ENCODE measurements at regions not wholly inside any gene's neighbourhood (a gene's known extent, or its start where the extent isn't known, plus 50 kb on each side); places are given as distances from the start of the nearest gene placed in this dataset.

GRCh38 chr4:177052211-177052934 is 257.3 kb upstream of the NEIL3 start:
- no peak for DNase-seq

GRCh38 chr4:177057186-177057585 is 252.5 kb upstream of the NEIL3 start:
- DNase-seq: no peak

GRCh38 chr4:177064116-177064515 is 245.6 kb upstream of the NEIL3 start:
- DNase-seq: no peak

DNA sequence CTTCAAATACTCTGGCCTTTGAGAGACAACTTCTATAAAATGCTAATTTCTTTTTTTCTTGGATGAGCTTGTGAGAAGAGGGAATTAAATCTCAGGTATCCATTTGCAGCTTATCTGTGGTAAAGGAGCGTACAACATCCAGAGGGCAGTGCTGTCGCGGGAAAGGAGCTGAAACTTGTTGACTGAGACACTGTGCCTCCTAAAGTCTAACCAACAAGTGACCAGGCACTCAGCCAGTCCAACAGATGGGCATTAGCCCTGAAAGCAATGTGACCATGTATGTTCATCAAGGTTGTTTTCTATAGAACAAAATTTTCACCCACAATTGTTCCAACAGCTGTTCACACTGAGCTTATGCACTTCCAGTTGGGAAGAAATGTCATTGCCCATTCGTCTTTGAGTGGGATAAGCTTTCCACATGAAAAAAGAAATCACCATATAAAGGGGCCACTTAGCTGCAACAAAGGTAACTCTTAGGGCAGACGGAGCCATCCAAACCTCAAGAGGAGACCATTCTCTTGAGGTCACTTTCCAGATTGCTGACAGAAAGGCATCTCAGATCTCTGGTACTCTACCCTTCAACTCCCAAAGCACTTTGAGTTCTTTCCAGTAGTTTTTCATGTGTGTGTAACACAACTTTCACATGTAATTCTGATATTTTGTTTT is 244.8 kb upstream of the NEIL3 start:
- DNase-seq: no peak

- DNase-seq: no peak
Observed at GRCh38 chr4:177066746-177067145, 242.9 kb upstream of the NEIL3 start.

DNA sequence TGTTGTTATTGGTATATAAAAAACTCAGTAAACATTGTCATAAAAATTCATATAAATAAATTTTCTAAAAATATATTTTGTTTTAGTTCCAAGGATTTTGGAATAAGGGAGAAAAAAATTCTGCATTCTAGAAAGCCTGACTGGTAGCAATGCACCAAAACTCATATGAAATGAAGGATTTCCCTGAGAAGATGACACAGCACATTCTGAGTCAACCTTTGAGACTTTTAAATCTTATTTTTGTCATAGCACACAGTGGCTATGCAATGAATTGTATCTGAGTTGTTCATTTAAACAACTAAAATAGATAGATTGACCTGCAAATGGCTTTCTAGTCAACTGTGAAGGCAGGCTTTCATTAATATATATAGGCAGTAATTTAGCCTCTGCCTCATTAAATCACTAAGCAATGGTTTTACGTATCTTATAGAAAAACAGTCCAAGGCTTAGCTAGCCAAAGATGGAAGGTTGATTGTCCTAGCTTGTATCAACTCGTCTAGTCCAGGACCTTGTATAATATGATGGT is 239.1 kb upstream of the NEIL3 start:
- DNase-seq: no peak

GRCh38 chr4:177077095-177077971 is 232.3 kb upstream of the NEIL3 start:
- DNase-seq: no peak

DNA sequence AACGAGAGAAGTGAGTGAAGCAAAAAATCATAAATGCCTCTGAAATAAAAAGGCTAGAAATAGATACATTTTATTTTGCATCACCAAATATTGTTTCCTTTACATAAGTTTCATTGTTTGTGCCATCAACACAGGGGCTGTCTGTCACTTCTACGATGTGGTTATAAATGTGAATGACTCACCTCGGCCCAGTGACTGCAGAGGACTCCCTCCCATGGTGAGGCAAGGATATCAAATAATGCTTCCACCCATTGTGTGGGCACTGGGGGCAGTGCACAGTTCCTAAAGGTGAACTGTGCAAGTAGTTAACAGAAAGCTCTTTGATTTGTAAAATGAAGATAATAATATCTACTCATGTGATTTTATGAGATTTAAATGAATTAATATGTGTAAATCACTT is 230.3 kb upstream of the NEIL3 start:
- DNase-seq: no peak

- no peak for DNase-seq
Observed at GRCh38 chr4:177080388-177080787, 229.3 kb upstream of the NEIL3 start.

DNA sequence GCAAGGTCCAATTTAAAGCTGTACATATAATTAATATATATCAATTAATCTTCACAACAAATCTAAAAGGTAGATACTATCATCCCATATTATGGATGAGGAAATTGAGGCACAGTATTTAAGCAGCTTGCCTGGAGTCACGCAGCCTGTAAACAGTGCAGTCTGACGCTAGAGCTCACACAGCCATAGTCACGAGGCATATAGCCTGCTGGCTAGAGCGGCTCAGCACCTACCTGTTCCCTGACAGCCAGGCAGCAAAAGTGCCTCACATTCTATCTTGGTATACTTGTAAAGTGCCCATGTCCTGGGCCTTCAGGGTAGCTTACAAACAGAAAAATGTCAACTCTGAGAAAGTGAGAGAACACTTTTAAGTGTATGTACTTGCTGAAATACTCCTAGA is 222.6 kb upstream of the NEIL3 start:
- DNase-seq: no peak

DNA sequence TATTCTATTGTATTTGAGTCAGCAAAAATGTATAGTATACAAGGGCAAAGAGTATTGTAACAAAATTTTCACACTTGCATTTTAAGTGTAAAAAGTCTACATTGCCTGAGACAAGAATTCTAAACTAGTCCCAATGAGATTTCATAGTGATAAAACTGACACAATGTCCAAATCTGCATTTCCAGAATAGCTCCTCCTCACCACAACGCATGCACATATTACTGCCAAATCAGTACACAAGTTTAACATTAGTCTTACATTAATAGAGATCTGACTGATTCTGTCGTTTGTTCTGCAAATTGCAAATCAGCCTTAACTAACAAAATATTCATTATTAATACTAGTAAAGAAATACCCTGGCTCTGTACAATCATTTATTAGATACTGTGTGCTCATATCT is 222.2 kb upstream of the NEIL3 start:
- DNase-seq: no peak

- DNase-seq: no peak
Observed at GRCh38 chr4:177091515-177091914, 218.2 kb upstream of the NEIL3 start.

GRCh38 chr4:177092807-177093206 is 216.9 kb upstream of the NEIL3 start:
- no peak for DNase-seq

GRCh38 chr4:177093964-177094363 is 215.7 kb upstream of the NEIL3 start:
- DNase-seq: no peak

DNA sequence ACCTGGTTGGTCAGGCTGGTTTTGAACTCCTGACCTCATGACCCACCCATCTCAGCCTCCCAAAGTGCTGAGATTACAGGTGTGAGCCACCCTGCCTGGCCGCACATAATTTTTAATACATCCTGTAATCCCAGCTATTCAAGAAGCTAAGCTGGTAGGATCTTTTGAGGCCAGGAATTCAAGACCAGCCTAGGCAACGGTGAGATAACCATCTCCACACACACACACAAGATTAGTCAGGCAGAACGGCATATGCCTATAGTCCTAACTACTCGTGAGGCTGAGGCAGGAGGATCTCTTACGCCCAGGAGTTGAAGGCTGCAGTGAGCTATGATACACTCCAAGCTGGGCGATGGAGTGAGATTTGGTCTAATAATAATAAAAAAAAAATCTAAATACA is 212.4 kb upstream of the NEIL3 start:
- DNase-seq: no peak

DNA sequence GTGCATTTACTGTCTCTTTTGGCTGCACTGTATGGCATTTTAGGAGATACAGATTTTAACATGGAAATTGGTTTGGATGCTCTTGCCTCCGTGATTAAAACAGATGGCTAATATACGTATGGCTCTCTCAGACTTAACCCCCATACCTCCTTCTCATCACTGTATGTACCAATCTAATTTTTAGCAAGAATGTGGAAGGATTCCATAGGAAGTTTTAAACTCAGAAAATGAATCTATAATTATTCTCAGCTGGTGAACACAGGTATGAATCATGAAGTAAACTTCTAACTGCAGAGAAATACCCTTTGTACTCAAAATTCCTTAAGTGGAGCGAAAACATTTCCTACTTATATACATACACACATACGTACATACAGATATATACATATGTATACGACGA is 210.5 kb upstream of the NEIL3 start:
- DNase-seq: no peak

DNA sequence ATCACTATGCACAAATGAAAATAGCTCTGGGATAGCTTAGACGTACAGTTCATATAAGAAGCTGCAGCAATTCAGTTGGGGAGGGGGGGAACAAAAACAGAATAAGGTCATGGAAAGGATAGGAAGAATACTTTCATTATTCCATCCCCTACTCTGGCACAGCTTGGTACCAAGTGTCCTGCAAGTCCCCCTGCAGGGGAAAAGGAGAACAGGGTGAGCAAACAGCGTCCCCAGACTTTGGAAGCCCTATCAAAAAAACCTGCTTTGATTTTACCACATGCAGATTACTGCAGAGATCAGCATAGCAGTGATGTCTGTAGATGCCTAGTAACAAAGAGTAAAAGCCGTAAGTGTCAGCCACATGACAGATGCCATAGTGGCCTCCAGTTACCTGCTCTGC is 209.4 kb upstream of the NEIL3 start:
- no peak for DNase-seq

DNA sequence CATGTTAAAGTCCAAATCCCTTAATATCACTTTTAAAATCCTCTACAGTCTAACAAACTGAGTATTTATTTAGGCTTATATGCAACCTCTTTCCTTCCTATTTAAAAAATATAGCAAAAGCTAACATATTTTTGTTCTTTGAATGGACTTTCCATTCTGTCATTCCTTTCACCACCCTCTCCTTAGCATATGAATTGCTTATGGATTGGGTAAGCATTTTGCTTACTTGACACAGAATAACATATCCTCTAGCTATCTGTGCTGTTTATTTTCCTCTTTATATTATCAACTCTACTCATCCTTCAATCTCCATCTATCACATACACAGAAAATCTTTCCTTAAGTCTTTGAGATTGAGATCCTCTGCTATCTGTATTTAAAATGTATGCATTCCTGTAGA is 206.1 kb upstream of the NEIL3 start:
- no peak for DNase-seq

DNA sequence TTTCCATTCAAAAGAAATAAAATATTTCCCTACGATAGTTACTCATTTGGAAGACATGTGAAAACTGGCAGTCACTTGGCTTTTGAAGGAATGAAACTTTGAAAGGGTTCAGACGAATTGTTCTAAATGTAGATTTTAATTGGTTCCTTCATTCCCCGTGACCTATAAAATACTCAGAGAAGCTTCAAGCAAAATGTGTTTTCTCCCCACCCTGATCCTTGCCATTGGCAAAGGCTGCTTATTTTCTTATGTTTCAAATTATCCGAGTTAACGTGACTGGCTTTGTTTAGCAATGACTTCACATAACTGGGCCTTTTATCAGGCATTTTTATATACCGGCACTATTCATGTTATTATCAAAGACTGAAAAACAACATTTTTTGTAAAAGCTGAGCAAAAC is 204.1 kb upstream of the NEIL3 start:
- no peak for DNase-seq

GRCh38 chr4:177107288-177107921 is 202.3 kb upstream of the NEIL3 start:
- no peak for DNase-seq

GRCh38 chr4:177108708-177109107 is 201.0 kb upstream of the NEIL3 start:
- DNase-seq: no peak

DNA sequence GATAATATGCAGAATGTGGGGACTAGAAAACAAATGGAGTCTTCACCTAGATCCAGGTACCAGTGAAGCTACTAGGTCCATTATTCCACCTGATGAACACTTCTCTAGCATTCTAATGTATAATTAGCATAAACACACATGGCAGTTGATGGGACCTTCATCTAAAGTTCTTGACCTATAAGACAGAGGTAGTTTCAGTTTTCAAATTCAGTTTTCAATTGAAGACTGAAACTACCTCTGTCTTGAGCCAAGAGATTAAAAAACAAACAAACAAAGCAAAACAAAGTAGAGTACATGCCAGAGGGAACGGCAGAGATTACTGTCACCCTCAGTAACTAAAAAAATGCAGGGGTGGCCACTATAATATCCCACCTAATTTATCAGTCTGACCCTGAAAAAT is 199.9 kb upstream of the NEIL3 start:
- no peak for DNase-seq

GRCh38 chr4:177116161-177116560 is 193.5 kb upstream of the NEIL3 start:
- DNase-seq: no peak
